Mucosa of descending colon (tissue), 3 donors: ENCODE measurements at regions not wholly inside any gene's neighbourhood (a gene's known extent, or its start where the extent isn't known, plus 50 kb on each side); places are given as distances from the start of the nearest gene placed in this dataset.
A peak's percentile ranks its signal among the peaks of the same experiment; 100 is the strongest.

Experiments used
- ATAC-seq: fragments of 200-7000 bp; cut with Tn5 transposase; one replicate; pipeline ENCODE4 v1.9.1; 2020; ENCODE audit warnings: mild to moderate bottlenecking, moderate library complexity
- DNase-seq, 3 donors: peaks; one replicate each; pipeline ENCODE4 v3.0.0-alpha.2; 2020
- H3K36me3 ChIP-seq: fragments of 200-600 bp; one replicate; pipeline ENCODE4 v1.8.0; 2021; ENCODE audit warnings: low read depth, mild to moderate bottlenecking
- H3K4me1 ChIP-seq: fragments of 200-600 bp; one replicate; pipeline ENCODE4 v1.8.0; 2021; ENCODE audit warnings: low read depth, mild to moderate bottlenecking
- H3K4me3 ChIP-seq: fragments of 200-600 bp; one replicate; pipeline ENCODE4 v1.8.0; 2021; ENCODE audit warnings: mild to moderate bottlenecking
- H3K9me3 ChIP-seq: fragments of 200-600 bp; one replicate; pipeline ENCODE4 v1.8.0; 2021; ENCODE audit warnings: mild to moderate bottlenecking
- CTCF ChIP-seq: fragments of 200-600 bp; IDR thresholded peaks from one replicate; pipeline ENCODE4 v1.8.0; 2022; ENCODE audit warnings: antibody characterized with exemption, mild to moderate bottlenecking
- intact Hi-C, 2 donors: fragments of 100-400 bp; cut with DNase I in 1 of 2; cut with micrococcal nuclease in 1 of 2; formaldehyde crosslinking; loops; one replicate each; pipeline versions ENCODE4 v1.11.0 to v1.11.1; 2022; cut with DNase I, micrococcal nuclease
- donor health status: DM: no; HTN: no; CAD: no; lungs with moderate emphysema.
- donor health status: DM: no; HTN: no; CAD: no.
- donor health status: DM: no; HTN: yes; CAD: no.

DNA sequence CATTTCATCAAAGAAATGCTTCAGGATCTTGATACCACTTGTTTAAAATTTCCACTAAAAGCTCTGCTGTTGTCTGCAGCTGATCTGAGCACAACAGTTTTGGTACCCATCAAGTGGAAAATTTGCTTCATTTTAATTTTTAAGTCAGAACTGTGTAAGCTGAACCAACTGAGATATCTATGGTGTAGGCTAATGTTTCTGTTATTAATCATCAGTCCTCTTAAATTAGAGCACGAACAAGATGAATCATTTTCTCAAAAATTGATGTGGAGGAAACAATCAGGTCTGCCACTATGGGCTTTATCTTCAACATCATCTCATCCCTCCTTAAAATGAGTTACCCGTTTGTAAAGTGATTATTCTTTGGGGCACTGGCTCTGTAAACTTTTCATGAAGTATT is 221.5 kb upstream of the NBEA start:
- no peak for ATAC-seq
- no peak for TF ChIP-seq CTCF
- DNase-seq, result no peak
- Histone ChIP-seq H3K36me3 (no peaks in the 10 kb centered on the region), H3K4me3 (no peak overlapping the region), H3K9me3 (peaks cover 5% of the 10 kb centered on the region), H3K4me1 (no peaks in the 10 kb centered on the region)
- intact Hi-C loops, result no loop called here

DNA sequence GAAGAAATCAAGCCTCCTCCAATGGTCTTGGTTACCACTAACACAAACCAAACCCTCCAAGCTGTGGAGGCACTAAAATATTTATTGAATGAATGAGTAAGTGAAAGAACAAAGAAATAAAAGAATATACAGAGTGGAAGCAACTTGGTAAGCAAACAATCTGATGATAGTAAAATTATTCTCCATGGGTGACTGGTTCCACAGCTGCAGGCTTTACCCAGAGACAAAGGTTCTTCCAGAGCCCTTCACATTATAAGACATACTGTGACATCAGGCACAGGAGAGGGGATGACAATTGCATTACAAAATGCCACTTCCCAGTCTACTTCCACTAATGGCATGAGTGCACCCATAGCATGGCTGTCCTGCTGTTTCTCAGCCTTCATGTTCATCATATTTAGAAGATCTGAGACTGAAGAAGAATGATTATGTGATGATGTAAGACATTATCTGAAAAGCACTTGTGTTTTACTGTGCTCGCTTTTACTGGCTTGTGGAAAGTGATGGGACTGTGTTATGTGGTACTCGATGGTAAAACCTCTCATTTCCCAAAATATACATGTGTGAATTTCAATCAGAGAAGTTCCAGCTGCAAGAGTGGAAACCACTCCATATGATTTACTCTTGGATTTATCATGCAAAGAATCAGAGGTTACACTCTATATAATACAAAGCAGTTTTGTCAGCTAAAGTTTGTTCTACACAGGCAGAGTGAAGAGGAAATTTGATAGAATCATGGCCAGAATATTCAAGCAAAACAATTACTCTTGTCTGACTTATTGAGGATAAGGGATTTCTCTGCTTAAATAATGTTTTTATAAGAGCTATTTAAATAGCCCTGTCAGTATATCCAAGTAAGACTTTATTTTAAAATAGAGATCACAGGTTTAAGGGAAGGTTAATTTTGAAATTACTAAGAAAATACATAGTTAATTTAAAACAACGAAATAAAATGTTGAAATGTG is 220.2 kb upstream of the NBEA start:
- peaks cover 5% of the 10 kb centered on the region for H3K9me3 ChIP-seq
- no peaks in the 10 kb centered on the region for H3K4me1 ChIP-seq
- ATAC-seq, result no peak
- H3K36me3 ChIP-seq, result no peaks in the 10 kb centered on the region
- H3K4me3 ChIP-seq, result no peak overlapping the region
- DNase-seq, result no peak
- no peak for TF ChIP-seq CTCF
- intact Hi-C loops, result no loop called here

DNA sequence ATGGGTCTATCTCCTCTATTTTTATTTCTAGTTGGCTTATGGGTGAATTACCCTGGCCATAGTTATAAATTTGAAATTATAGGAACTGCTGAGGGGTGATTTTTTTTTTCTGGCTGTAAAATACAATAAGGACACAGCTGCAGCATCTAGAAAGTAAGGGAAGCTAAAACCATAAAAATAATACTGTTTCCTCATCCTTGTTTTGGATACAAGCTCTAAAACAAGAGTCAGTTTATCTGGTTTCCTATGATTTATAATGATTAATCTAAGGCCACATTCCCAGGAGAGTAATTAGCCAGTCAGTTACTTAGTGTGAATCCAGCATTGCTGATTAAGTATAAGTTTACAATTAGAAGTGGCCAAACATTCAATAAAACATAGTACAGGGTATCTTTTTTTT is 219.1 kb upstream of the NBEA start:
- no peak for DNase-seq
- Histone ChIP-seq H3K36me3 (no peaks in the 10 kb centered on the region), H3K4me1 (no peaks in the 10 kb centered on the region), H3K9me3 (peaks cover 5% of the 10 kb centered on the region), H3K4me3 (no peak overlapping the region)
- intact Hi-C loops, result no loop called here
- ATAC-seq, result peak; percentile 57
- no peak for TF ChIP-seq CTCF

GRCh38 chr13:34730961-34731360 is 211.1 kb upstream of the NBEA start:
- H3K4me3 ChIP-seq, result no peak overlapping the region
- intact Hi-C loops, result no loop called here
- H3K36me3 ChIP-seq, result no peaks in the 10 kb centered on the region
- H3K9me3 ChIP-seq, result no peaks in the 10 kb centered on the region
- DNase-seq (no peak), ATAC-seq (no peak)
- TF ChIP-seq CTCF, result no peak
- no peaks in the 10 kb centered on the region for H3K4me1 ChIP-seq

- no peaks in the 10 kb centered on the region for H3K36me3 ChIP-seq
- intact Hi-C loops, result no loop called here
- no peak overlapping the region for H3K4me3 ChIP-seq
- DNase-seq (no peak), ATAC-seq (no peak)
- no peak for TF ChIP-seq CTCF
- H3K4me1 ChIP-seq, result no peaks in the 10 kb centered on the region
- H3K9me3 ChIP-seq, result no peaks in the 10 kb centered on the region
Observed at GRCh38 chr13:34731486-34731885, 210.6 kb upstream of the NBEA start.
